Activated CD8-positive, alpha-beta memory T cell treated with anti-CD3 and anti-CD28 coated beads, Interleukin-2, amount 50 U/mL, for 4 hours (primary cell): ENCODE measurements at regions not wholly inside any gene's neighbourhood (a gene's known extent, or its start where the extent isn't known, plus 50 kb on each side); places are given as distances from the start of the nearest gene placed in this dataset.
"Not testable (repeated sequence)": the region's sequence is repeated elsewhere in the genome, so short reads cannot be mapped to it uniquely, and the experiment has no call there.

Experiments
- DNase-seq: peaks from one replicate; pipeline ENCODE4 v3.0.0-alpha.2; 2020

DNA sequence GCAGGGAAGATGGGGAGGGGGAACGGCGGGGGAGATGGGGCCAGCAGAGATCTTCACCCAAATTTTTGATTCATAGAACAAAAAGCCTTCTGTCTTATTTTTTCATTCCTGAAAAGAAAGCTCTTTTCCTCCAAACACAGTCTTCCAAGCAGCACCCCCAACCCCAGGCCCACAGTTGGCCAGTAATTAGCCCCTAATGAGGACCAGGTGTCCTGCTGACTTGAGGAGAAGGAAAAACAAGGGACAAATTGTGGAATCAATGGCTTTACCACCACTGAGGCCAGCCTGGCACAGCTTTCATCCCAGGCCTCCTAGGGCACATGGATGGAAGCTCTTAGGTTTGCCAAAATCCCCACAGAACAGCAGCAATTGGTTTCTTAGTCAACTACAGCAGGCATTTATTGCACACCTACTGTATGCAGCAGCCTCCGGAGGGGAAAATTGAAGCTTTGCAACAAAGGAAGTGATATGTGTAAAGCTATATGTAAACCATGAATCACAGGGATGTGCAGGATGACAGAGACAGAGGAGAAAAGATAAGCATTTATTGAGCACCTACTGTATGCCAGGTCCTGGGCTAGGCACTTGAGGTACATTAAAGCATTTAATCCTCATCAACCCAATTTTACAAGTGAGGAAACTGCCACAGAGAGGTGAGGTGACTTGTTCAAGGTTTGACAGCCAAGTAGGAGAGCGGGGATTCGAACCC lies 199.5 kb downstream of the TBC1D2B start:
- DNase-seq = no peak

GRCh38 chr15:77876107-77876820 lies 201.2 kb downstream of the TBC1D2B start:
- not testable (repeated sequence) for DNase-seq

- peak; percentile 37 for DNase-seq
Observed at GRCh38 chr15:77875066-77875721, 202.3 kb downstream of the TBC1D2B start.

GRCh38 chr15:77874063-77874462 lies 203.4 kb downstream of the TBC1D2B start:
- no peak for DNase-seq

- not testable (repeated sequence) for DNase-seq
Observed at GRCh38 chr15:77872521-77873425, 204.7 kb downstream of the TBC1D2B start.

DNA sequence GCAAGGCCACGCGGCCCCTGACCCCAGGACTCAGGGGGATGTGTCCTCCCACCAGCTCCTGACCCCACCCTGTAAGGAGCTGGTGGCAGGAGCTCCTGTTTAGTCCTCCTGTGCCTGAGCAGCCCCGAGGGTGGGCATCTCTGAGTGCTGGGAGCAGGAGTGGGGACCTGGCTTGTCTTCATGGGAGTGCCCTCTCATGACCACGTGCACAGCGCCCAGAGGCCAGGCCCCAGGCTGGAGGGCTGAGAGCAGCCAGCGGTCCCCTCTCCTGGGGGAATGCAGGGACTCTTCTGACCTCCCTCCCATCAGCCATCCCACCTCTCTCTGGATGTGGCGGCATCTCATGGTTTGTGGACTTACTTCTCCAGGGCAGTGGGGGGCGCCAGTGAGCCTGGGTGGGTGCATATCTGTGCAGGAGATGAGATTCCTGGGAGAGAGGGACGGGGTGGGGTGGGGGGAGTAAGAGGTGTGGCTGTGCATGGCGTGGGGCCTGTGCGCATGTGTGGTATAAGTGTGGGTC lies 205.6 kb downstream of the TBC1D2B start:
- DNase-seq = no peak

DNA sequence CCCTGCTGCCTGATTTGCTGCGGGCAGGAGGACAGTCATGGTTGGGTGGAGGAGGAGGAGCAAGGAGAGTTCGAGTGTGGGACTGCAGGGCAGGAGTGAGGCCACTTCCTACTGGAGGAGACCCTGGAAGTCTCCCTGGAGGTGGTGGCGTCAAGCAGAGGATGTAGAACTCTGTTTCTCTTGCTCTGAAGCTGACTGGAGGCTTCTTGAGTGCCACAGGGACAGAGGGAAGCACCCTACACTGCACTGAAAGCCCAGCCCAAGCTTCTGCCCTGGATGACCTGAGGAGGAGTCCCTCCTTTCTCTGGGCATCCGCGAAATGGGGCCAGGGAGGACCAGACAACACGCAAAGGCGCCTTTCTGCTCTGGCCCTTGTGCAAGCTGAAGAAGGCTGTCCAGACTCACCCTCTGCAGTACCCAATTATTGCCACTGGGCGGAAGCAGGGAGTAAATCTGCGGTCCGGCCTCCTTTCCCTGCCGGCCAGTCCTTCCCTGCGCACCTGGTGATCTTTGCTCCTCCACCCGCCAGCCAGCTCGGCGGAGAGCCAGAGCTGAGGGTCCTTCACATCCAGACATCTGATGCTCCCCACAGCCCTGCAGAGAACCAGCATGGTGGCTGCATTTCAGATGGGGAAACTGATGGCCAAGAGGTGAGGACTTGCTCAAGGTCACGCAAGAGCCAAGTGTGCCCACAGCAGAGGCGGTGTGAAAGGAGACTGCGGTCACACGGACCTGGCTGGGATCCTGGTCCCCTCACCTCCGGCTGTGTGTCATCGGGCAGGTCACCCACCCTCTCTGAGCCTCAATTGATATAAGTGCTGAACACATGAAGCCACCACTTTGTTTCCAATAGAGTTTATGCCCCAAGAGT lies 207.1 kb downstream of the TBC1D2B start:
- peak; percentile 38 for DNase-seq

DNA sequence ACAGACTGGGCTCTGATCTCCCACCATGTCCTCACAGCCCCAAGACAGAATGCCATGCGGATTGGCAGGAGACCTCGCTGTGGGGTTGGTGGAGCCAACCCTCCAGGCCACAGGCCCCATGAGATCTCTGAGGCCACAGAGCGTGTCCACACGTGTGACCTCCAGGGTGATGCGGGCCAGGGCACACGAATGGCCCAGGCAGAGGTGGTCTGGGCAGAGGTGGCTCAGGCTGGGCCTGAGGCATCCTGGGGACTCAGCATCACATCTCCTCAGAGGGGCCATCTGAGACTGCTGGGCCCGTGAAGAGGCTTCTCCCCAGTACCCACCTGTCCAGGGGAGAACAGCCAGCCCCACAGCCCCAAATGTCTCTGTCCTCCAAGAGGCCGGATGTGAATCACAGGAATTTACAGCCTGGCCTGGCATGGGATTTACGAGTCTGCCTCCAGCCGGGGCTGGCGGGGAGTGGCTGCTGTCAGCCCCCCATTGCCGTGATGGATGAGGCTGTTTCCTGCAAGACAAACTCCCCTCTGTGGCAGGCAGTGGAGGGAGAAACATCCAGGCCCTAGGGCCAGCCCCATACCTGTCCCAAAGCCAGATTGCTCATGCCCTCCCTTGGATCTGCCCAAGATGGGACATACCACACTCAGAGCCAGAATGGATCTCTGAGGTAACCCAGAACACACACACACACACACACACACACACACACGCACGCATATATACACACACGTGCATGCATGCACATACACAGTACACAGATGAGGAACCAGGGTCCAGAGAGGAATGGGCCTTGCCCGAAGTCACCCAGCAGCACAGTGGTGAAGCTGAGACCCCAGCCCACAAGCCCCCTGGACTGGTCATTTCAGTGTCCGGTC lies 208.3 kb downstream of the TBC1D2B start:
- no peak for DNase-seq

DNA sequence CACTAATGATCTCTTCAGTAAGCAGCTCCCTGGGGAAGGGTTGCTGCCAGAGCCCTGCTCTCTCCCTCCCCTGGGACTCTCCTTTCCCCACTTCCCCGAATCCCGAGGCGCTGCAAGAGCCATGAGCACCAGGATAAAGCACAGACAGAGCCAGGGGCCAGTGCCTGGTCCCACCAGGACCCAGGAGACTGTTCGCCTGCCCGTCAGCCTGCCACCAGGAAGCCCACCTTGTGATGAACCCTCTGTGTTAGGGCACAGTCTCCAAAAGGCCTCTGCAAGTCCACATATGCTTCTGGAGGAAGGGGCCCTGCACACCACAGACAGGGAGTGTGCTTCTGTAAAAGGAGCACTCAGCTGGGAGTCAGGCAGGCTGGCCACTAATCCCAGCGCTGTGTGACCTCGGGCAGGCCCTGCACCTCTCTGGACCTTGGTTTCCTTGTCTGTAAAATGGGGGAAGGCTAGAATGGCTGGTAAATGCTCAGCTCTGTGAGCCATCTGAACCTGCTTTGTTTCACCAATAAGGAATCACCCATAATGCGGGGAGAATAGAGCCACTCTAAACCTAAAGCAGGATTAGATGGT lies 209.4 kb downstream of the TBC1D2B start:
- not testable (repeated sequence) for DNase-seq

GRCh38 chr15:77867266-77868047 lies 210.1 kb downstream of the TBC1D2B start:
- DNase-seq = no peak

GRCh38 chr15:77866596-77867125 lies 210.8 kb downstream of the TBC1D2B start:
- DNase-seq = no peak

GRCh38 chr15:77866186-77866585 lies 211.3 kb downstream of the TBC1D2B start:
- no peak for DNase-seq

- no peak for DNase-seq
Observed at GRCh38 chr15:77865701-77866100, 211.8 kb downstream of the TBC1D2B start.

GRCh38 chr15:77865106-77865610 lies 212.4 kb downstream of the TBC1D2B start:
- no peak for DNase-seq

DNA sequence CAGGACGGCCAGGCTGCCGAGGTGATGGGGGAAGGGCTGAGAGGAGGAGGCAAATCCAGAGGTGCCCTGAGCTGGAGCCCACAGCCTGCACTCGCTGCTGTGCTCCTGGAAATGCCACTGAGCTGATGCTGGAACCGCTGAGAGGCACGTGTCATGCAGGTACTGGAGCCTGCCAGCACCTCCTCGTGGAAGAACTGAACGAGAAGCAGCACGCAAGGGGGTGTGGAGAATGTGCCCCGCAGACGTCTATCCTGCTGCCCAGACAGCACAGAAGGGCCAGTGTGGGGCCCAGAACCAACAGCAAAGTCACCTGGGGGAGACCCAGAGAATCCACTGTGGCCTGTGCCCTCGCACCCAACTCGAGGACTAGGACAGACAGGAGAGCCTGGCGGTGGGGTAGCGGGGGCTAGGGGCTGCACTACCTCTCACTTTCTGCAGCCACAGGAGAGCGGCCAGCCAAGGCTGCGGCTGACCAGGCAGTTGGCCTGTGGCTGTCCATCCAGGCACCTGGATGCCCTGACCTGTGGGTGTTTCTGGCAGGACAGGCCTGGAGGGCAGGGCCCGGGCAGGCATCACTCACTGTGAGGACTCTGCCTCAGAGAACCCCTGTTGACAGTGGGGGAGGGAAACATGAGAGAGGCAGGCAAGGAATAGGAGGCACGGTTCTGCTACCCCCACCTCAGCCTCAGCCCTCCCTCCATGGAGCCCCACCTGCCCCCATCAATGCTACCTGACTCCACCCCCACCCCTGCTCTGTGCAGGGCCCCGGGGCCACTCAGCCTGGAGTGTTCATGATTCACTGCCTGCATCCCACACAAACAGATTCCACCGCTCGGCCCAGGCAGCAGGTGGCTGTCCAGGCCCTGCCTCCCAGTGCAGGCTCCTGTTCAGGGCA lies 213.1 kb downstream of the TBC1D2B start:
- no peak for DNase-seq

GRCh38 chr15:77863491-77864105 lies 213.9 kb downstream of the TBC1D2B start:
- no peak for DNase-seq

GRCh38 chr15:77862651-77863104 lies 214.8 kb downstream of the TBC1D2B start:
- no peak for DNase-seq
